GM12878 (cell line): ENCODE measurements at regions not wholly inside any gene's neighbourhood (a gene's known extent, or its start where the extent isn't known, plus 50 kb on each side); places are given as distances from the start of the nearest gene placed in this dataset.

Experiments used
- ATF3 ChIP-seq: IDR thresholded peaks from 2 replicates; pipeline ENCODE4 v1.6.1; 2011; ENCODE audit warnings: low read depth, mild to moderate bottlenecking, low read length, moderate library complexity, borderline replicate concordance; ENCODE audit errors: extremely low read depth
- MAX ChIP-seq: IDR thresholded peaks from 2 replicates; pipeline ENCODE4 v1.6.1; 2012; ENCODE audit warnings: low read depth, low read length, improper control_type of control experiment
- POLR2AphosphoS2 ChIP-seq: IDR thresholded peaks from 2 replicates; pipeline ENCODE4 v1.6.1; 2011; ENCODE audit warnings: low read depth, mild to moderate bottlenecking, low read length, improper control_type of control experiment, moderate library complexity
- SKIL ChIP-seq: fragments of 450-650 bp; IDR thresholded peaks from 2 replicates; pipeline ENCODE4 v1.6.1; 2017; ENCODE audit warnings: mild to moderate bottlenecking, low read depth, inconsistent platforms; ENCODE audit not compliant: poor library complexity, severe bottlenecking
- SRF ChIP-seq, 2 experiments: IDR thresholded peaks; 2 replicates each; pipeline ENCODE4 v1.6.1; 2011; ENCODE audit warnings: low read depth in 2 of 2, low read length in 2 of 2, mild to moderate bottlenecking in 1 of 2, moderate library complexity in 1 of 2
- YBX1 ChIP-seq: fragments of 450-650 bp; IDR thresholded peaks from 2 replicates; pipeline ENCODE4 v1.6.1; 2016; ENCODE audit warnings: antibody characterized with exemption
- TF ChIP-seq, protein P1 (sequence below), 3 experiments: IDR thresholded peaks in 2 of 3; conservative IDR thresholded peaks in 1 of 3; 2 replicates each; pipeline ENCODE4 v1.5.1; 2011; ENCODE audit warnings: low read depth in 3 of 3, low read length in 3 of 3, mild to moderate bottlenecking in 3 of 3, control low read depth in 2 of 3, moderate library complexity in 2 of 3, inconsistent platforms in 1 of 3, mixed read lengths in 1 of 3; ENCODE audit not compliant: control insufficient read depth in 2 of 3, insufficient read depth in 1 of 3; ENCODE audit errors: extremely low read depth in 1 of 3

- TF ChIP-seq, protein P1, sequence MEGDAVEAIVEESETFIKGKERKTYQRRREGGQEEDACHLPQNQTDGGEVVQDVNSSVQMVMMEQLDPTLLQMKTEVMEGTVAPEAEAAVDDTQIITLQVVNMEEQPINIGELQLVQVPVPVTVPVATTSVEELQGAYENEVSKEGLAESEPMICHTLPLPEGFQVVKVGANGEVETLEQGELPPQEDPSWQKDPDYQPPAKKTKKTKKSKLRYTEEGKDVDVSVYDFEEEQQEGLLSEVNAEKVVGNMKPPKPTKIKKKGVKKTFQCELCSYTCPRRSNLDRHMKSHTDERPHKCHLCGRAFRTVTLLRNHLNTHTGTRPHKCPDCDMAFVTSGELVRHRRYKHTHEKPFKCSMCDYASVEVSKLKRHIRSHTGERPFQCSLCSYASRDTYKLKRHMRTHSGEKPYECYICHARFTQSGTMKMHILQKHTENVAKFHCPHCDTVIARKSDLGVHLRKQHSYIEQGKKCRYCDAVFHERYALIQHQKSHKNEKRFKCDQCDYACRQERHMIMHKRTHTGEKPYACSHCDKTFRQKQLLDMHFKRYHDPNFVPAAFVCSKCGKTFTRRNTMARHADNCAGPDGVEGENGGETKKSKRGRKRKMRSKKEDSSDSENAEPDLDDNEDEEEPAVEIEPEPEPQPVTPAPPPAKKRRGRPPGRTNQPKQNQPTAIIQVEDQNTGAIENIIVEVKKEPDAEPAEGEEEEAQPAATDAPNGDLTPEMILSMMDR (IDR thresholded peaks at IDR 0.05 in 2 of 3, conservative IDR thresholded peaks at IDR 0.05 in 1 of 3; ENCODE audit: control insufficient read depth in 2 of 3, extremely low read depth in 1 of 3, insufficient read depth in 1 of 3, low read depth in 3 of 3, low read length in 3 of 3) = no peak
- TF ChIP-seq SRF (IDR thresholded peaks at IDR 0.05; ENCODE audit: low read depth in 2 of 2, low read length in 2 of 2) = no peak
- no peak for TF ChIP-seq YBX1
- TF ChIP-seq SKIL = no peak
- no peak for TF ChIP-seq ATF3
- TF ChIP-seq POLR2AphosphoS2 = no peak
- no peak for TF ChIP-seq MAX
Measured at GRCh38 chr10:2256241-2256640, 518.9 kb upstream of the ADARB2 start.
